NCI-H446 treated with DMSO at 0.1 percent for 48 hours (cell line): ENCODE measurements at regions not wholly inside any gene's neighbourhood (a gene's known extent, or its start where the extent isn't known, plus 50 kb on each side); places are given as distances from the start of the nearest gene placed in this dataset.
"Not testable (repeated sequence)": the region's sequence is repeated elsewhere in the genome, so short reads cannot be mapped to it uniquely, and the experiment has no call there.

Source experiments
- DNase-seq: peaks from one replicate; lab custom pipeline; 2025; lab: John Stamatoyannopoulos, UW

- DNase-seq: no peak
Observed at GRCh38 chr7:12827920-12828319, 140.5 kb downstream of the ARL4A start.

- DNase-seq: no peak
Observed at GRCh38 chr7:12831024-12831423, 143.6 kb downstream of the ARL4A start.

GRCh38 chr7:12833829-12834228, 146.4 kb downstream of the ARL4A start:
- DNase-seq: no peak

- DNase-seq: no peak
Observed at GRCh38 chr7:12834782-12835181, 147.3 kb downstream of the ARL4A start.

- no peak for DNase-seq
Observed at GRCh38 chr7:12839508-12840153, 152.2 kb downstream of the ARL4A start.

GRCh38 chr7:12844732-12845131, 157.3 kb downstream of the ARL4A start:
- not testable (repeated sequence) for DNase-seq

GRCh38 chr7:12847001-12847400, 159.6 kb downstream of the ARL4A start:
- DNase-seq: no peak

- no peak for DNase-seq
Observed at GRCh38 chr7:12851142-12851541, 163.7 kb downstream of the ARL4A start.

GRCh38 chr7:12851841-12852240, 164.4 kb downstream of the ARL4A start:
- no peak for DNase-seq

- DNase-seq: no peak
Observed at GRCh38 chr7:12855036-12855435, 167.6 kb downstream of the ARL4A start.

- DNase-seq: no peak
Observed at GRCh38 chr7:12859761-12860160, 172.3 kb downstream of the ARL4A start.

- no peak for DNase-seq
Observed at GRCh38 chr7:12861070-12861469, 173.6 kb downstream of the ARL4A start.

- no peak for DNase-seq
Observed at GRCh38 chr7:12862146-12862545, 174.7 kb downstream of the ARL4A start.

- DNase-seq: no peak
Observed at GRCh38 chr7:12864470-12865046, 177.1 kb downstream of the ARL4A start.

GRCh38 chr7:12865593-12865992, 178.2 kb downstream of the ARL4A start:
- DNase-seq: no peak

GRCh38 chr7:12866207-12866606, 178.8 kb downstream of the ARL4A start:
- DNase-seq: no peak

GRCh38 chr7:12868027-12868426, 180.6 kb downstream of the ARL4A start:
- no peak for DNase-seq

GRCh38 chr7:12870219-12870618, 182.8 kb downstream of the ARL4A start:
- no peak for DNase-seq

GRCh38 chr7:12872487-12872886, 185.1 kb downstream of the ARL4A start:
- DNase-seq: no peak

- no peak for DNase-seq
Observed at GRCh38 chr7:12873571-12873970, 186.1 kb downstream of the ARL4A start.

- DNase-seq: no peak
Observed at GRCh38 chr7:12879139-12879538, 191.7 kb downstream of the ARL4A start.

- no peak for DNase-seq
Observed at GRCh38 chr7:12881712-12882111, 194.3 kb downstream of the ARL4A start.

- no peak for DNase-seq
Observed at GRCh38 chr7:12882710-12883109, 195.3 kb downstream of the ARL4A start.

GRCh38 chr7:12884033-12884432, 196.6 kb downstream of the ARL4A start:
- no peak for DNase-seq
